ENCODE measurements at regions not wholly inside any gene's neighbourhood (a gene's known extent, or its start where the extent isn't known, plus 50 kb on each side); places are given as distances from the start of the nearest gene placed in this dataset.

DNA sequence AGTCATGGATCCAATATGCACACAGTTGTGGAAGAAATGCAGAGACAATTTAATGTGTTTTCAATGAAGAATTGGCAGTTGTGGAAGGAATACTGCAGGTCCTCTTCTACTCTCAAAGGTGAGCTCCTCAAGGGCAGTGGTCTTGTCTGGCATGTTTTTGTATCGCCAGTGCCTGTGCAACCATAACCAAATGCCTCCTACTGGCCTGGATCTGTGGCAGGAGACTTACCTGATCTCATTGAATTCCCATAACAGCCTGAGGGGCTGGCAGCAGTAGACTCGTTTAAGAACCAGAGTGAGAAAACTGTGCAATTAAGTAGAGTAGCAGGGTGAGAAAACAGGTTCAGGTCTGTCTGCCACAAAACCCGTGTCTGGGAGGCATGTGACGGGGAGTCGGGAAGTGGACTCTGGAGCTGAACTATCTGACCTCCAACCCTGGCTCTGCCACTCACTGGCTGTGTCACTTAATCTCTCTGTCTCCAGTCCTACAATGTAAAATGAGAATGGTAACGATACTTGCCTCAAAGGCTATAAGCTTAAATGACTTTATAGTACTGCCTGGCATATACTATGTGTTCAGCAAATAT is 268.2 kb upstream of the SSTR1 start:
- CTCF ChIA-PET = interaction anchor here (0.6 to 0.8 kb wide), 2 partner anchors 10 to 1076 kb away, joined by 3 read pairs; no protein-coding TSS in a partner anchor
- H3K36me3 Mint-ChIP-seq (ENCODE audit: insufficient read depth, unreplicated experiment) = no peaks in the 10 kb centered on the region
- BruUV-seq (replicated peaks) = no TSS peak
- peaks cover 3% of the 10 kb centered on the region for H3K9me3 Mint-ChIP-seq (ENCODE audit: unreplicated experiment)
- no peak for DNase-seq (ENCODE audit: unreplicated experiment)
- POLR2A ChIA-PET = no interaction called here
- intact Hi-C loops (cut with micrococcal nuclease) = no loop called here
- no peaks in the 10 kb centered on the region for H3K4me1 Mint-ChIP-seq (ENCODE audit: insufficient read depth, unreplicated experiment)
- H3K27ac Mint-ChIP-seq (ENCODE audit: low read depth, unreplicated experiment) = no peak overlapping the region
- no peaks in the 10 kb centered on the region for H3K27me3 Mint-ChIP-seq (ENCODE audit: insufficient read depth, unreplicated experiment)
- TF ChIP-seq, protein P1, sequence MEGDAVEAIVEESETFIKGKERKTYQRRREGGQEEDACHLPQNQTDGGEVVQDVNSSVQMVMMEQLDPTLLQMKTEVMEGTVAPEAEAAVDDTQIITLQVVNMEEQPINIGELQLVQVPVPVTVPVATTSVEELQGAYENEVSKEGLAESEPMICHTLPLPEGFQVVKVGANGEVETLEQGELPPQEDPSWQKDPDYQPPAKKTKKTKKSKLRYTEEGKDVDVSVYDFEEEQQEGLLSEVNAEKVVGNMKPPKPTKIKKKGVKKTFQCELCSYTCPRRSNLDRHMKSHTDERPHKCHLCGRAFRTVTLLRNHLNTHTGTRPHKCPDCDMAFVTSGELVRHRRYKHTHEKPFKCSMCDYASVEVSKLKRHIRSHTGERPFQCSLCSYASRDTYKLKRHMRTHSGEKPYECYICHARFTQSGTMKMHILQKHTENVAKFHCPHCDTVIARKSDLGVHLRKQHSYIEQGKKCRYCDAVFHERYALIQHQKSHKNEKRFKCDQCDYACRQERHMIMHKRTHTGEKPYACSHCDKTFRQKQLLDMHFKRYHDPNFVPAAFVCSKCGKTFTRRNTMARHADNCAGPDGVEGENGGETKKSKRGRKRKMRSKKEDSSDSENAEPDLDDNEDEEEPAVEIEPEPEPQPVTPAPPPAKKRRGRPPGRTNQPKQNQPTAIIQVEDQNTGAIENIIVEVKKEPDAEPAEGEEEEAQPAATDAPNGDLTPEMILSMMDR (IDR thresholded peaks at IDR 0.05; ENCODE audit: unreplicated experiment) = no peak
- no peak overlapping the region for H3K4me3 Mint-ChIP-seq (ENCODE audit: unreplicated experiment)

DNA sequence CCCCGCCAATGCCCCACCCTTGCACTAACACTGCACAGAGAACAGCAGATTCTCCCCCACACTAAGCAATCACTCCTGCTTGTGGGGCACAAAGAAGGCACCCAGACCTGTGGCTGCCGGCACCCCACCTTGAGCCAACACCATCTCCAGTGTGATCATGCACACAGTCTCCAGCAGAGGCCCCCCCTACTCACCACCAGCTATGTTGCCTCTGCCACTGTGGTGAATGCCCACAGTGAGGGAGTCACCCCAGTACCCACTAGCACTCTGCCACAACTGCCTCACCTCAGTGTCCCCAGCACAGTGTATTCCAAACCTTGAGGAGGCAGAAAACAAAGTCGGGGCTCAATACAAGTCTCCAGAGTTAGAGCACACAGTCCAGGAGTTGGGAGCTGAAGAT is 261.7 kb upstream of the SSTR1 start:
- ChIA-PET CTCF (interaction anchor here (1.6 kb wide), 1 partner anchor 1069 kb away, joined by 5 read pairs; no protein-coding TSS in a partner anchor), POLR2A (no interaction called here)
- no peak overlapping the region for H3K4me3 Mint-ChIP-seq (ENCODE audit: unreplicated experiment)
- peaks cover 31% of the 10 kb centered on the region for H3K9me3 Mint-ChIP-seq (ENCODE audit: unreplicated experiment)
- H3K27me3 Mint-ChIP-seq (ENCODE audit: insufficient read depth, unreplicated experiment) = no peaks in the 10 kb centered on the region
- H3K4me1 Mint-ChIP-seq (ENCODE audit: insufficient read depth, unreplicated experiment) = no peaks in the 10 kb centered on the region
- peaks cover 6% of the 10 kb centered on the region for H3K36me3 Mint-ChIP-seq (ENCODE audit: insufficient read depth, unreplicated experiment)
- intact Hi-C loops (cut with micrococcal nuclease) = no loop called here
- no peak for DNase-seq (ENCODE audit: unreplicated experiment)
- H3K27ac Mint-ChIP-seq (ENCODE audit: low read depth, unreplicated experiment) = no peak overlapping the region
- no TSS peak for BruUV-seq (replicated peaks)
- TF ChIP-seq, protein P1 (IDR thresholded peaks at IDR 0.05; ENCODE audit: unreplicated experiment) = no peak

GRCh38 chr14:37946819-37947218 is 260.9 kb upstream of the SSTR1 start:
- Mint-ChIP-seq H3K9me3 (ENCODE audit: unreplicated experiment) (peaks cover 31% of the 10 kb centered on the region), H3K4me1 (ENCODE audit: insufficient read depth, unreplicated experiment) (no peaks in the 10 kb centered on the region), H3K4me3 (ENCODE audit: unreplicated experiment) (no peak overlapping the region), H3K36me3 (ENCODE audit: insufficient read depth, unreplicated experiment) (peaks cover 6% of the 10 kb centered on the region), H3K27ac (ENCODE audit: low read depth, unreplicated experiment) (no peak overlapping the region), H3K27me3 (ENCODE audit: insufficient read depth, unreplicated experiment) (no peaks in the 10 kb centered on the region)
- intact Hi-C loops (cut with micrococcal nuclease) = no loop called here
- DNase-seq (ENCODE audit: unreplicated experiment) = no peak
- ChIA-PET POLR2A (interaction anchor here (0.9 kb wide), 1 partner anchor 368 kb away, joined by 3 read pairs; no protein-coding TSS in a partner anchor), CTCF (interaction anchor here (0.7 to 1.6 kb wide), 2 partner anchors 891 to 1069 kb away, joined by 3 to 5 read pairs; no protein-coding TSS in a partner anchor)
- TF ChIP-seq, protein P1 (IDR thresholded peaks at IDR 0.05; ENCODE audit: unreplicated experiment) = no peak
- no TSS peak for BruUV-seq (replicated peaks)

DNA sequence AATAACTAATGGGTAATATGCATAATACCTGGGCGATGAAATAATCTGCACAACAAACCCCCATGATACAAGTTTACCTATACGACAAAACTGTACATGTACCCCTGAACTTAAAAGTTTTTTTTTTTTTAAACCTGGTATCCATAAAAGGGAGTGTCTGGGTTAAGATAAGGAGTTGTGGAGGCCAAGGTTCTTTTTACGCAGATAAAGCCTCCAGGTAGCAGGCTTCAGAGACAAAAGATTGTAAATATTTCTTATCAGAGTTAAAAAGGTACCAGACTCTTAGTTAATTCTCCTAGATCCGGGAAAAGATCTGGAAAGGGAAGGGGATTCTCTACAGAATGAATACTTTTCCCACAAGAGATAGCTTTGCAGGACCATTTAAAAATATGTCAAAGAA is 259.4 kb upstream of the SSTR1 start:
- TF ChIP-seq, protein P1 (IDR thresholded peaks at IDR 0.05; ENCODE audit: unreplicated experiment) = no peak
- H3K36me3 Mint-ChIP-seq (ENCODE audit: insufficient read depth, unreplicated experiment) = peaks cover 6% of the 10 kb centered on the region
- BruUV-seq (replicated peaks) = no TSS peak
- intact Hi-C loops (cut with micrococcal nuclease) = no loop called here
- CTCF ChIA-PET = no interaction called here
- H3K4me1 Mint-ChIP-seq (ENCODE audit: insufficient read depth, unreplicated experiment) = no peaks in the 10 kb centered on the region
- no peak overlapping the region for H3K4me3 Mint-ChIP-seq (ENCODE audit: unreplicated experiment)
- DNase-seq (ENCODE audit: unreplicated experiment) = no peak
- no peak overlapping the region for H3K27ac Mint-ChIP-seq (ENCODE audit: low read depth, unreplicated experiment)
- H3K9me3 Mint-ChIP-seq (ENCODE audit: unreplicated experiment) = peaks cover 31% of the 10 kb centered on the region
- H3K27me3 Mint-ChIP-seq (ENCODE audit: insufficient read depth, unreplicated experiment) = no peaks in the 10 kb centered on the region
- POLR2A ChIA-PET = no interaction called here
